IMR-90 (cell line): ENCODE measurements at regions not wholly inside any gene's neighbourhood (a gene's known extent, or its start where the extent isn't known, plus 50 kb on each side); places are given as distances from the start of the nearest gene placed in this dataset.

ENCODE experiments used
- ATAC-seq: fragments of 200-7000 bp; cut with Tn5 transposase; 2 replicates; pipeline ENCODE4 v1.9.1; 2020; ENCODE audit warnings: low read depth, mild to moderate bottlenecking, moderate library complexity
- BruUV-seq: library from RNA; stranded (reverse); fragments of 400-500 nt; replicated peaks from 2 replicates; lab custom pipeline; 2021; lab: Mats Ljungman, UMichigan
- CTCF ChIA-PET: fragments of 300-600 bp; formaldehyde crosslinking; extraction: SDS; loops from one replicate; lab custom pipeline; 2021; ENCODE audit warnings: antibody characterized with exemption; lab: Yijun Ruan, JAX
- POLR2A ChIA-PET: fragments of 300-600 bp; sonication (Branson Sonifier 250); formaldehyde crosslinking; loops from one replicate; lab custom pipeline; 2022; ENCODE audit warnings: antibody characterized with exemption; ENCODE audit not compliant: unreplicated experiment; lab: Charles Lee
- DNase-seq: peaks from one replicate; pipeline ENCODE4 v3.0.0; 2013
- H2AFZ ChIP-seq: replicated peaks from 2 replicates; pipeline ENCODE3; 2013; ENCODE audit warnings: low read length, mild to moderate bottlenecking; ENCODE audit not compliant: poor library complexity
- H2AK5ac ChIP-seq: 2 replicates; pipeline ENCODE4 v1.6.1; 2013; ENCODE audit warnings: low read depth, low read length, inconsistent platforms
- H2AK9ac ChIP-seq: replicated peaks from 2 replicates; pipeline ENCODE3; 2013; ENCODE audit warnings: mild to moderate bottlenecking, low read depth, low read length, moderate library complexity; ENCODE audit not compliant: poor library complexity
- H2BK120ac ChIP-seq: 2 replicates; pipeline ENCODE4 v1.6.1; 2013; ENCODE audit warnings: low read depth, low read length, inconsistent platforms
- H2BK15ac ChIP-seq: 3 replicates; pipeline ENCODE4 v1.6.1; 2013; ENCODE audit warnings: low read depth, low read length, inconsistent platforms
- H2BK20ac ChIP-seq: 2 replicates; pipeline ENCODE4 v1.6.1; 2013; ENCODE audit warnings: low read depth, mild to moderate bottlenecking, inconsistent platforms, low read length, moderate library complexity
- H2BK5ac ChIP-seq: 2 replicates; pipeline ENCODE4 v1.6.1; 2013; ENCODE audit warnings: mild to moderate bottlenecking, low read depth, low read length, inconsistent platforms; ENCODE audit not compliant: poor library complexity, severe bottlenecking
- H3K14ac ChIP-seq: replicated peaks from 2 replicates; pipeline ENCODE4 v1.6.1; 2013; ENCODE audit warnings: low read depth, low read length, inconsistent platforms
- H3K18ac ChIP-seq: 2 replicates; pipeline ENCODE4 v1.6.1; 2013; ENCODE audit warnings: low read depth, low read length, control low read depth
- H3K23ac ChIP-seq: 2 replicates; pipeline ENCODE4 v1.6.1; 2013; ENCODE audit warnings: low read depth, low read length, inconsistent platforms
- H3K27ac ChIP-seq: 2 replicates; pipeline ENCODE4 v1.5.1; 2013; ENCODE audit warnings: mild to moderate bottlenecking, control low read depth, low read length; ENCODE audit not compliant: insufficient read depth
- H3K27me3 ChIP-seq: 2 replicates; pipeline ENCODE4 v1.6.1; 2013; ENCODE audit warnings: low read length; ENCODE audit not compliant: control insufficient read depth, insufficient read depth
- H3K36me3 ChIP-seq: 2 replicates; pipeline ENCODE4 v1.6.1; 2013; ENCODE audit warnings: low read length, mixed read lengths; ENCODE audit not compliant: control insufficient read depth, insufficient read depth
- H3K4ac ChIP-seq: 2 replicates; pipeline ENCODE4 v1.6.1; 2013; ENCODE audit warnings: low read depth, low read length, inconsistent platforms
- H3K4me1 ChIP-seq: 2 replicates; pipeline ENCODE4 v1.6.1; 2013; ENCODE audit warnings: low read length, mixed read lengths; ENCODE audit not compliant: control insufficient read depth, insufficient read depth
- H3K4me2 ChIP-seq: 2 replicates; pipeline ENCODE4 v1.6.1; 2013; ENCODE audit warnings: low read depth, mild to moderate bottlenecking, control low read depth, low read length, moderate library complexity
- H3K4me3 ChIP-seq: 2 replicates; pipeline ENCODE4 v1.5.1; 2013; ENCODE audit warnings: low read depth, mild to moderate bottlenecking, control low read depth, low read length, moderate library complexity; ENCODE audit not compliant: insufficient read depth
- H3K56ac ChIP-seq: 2 replicates; pipeline ENCODE4 v1.6.1; 2013; ENCODE audit warnings: low read length, inconsistent platforms; ENCODE audit not compliant: insufficient read depth; ENCODE audit errors: extremely low read depth
- H3K79me1 ChIP-seq, 2 experiments: 2 replicates each; pipeline ENCODE4 v1.6.1; 2013; ENCODE audit warnings: low read length in 2 of 2, inconsistent platforms in 1 of 2, low read depth in 1 of 2
- H3K9ac ChIP-seq: 2 replicates; pipeline ENCODE4 v1.6.1; 2013; ENCODE audit warnings: low read depth, low read length, control low read depth
- H3K9me1 ChIP-seq: 2 replicates; pipeline ENCODE4 v1.6.1; 2013; ENCODE audit warnings: low read length, inconsistent platforms; ENCODE audit not compliant: insufficient read depth
- H3K9me3 ChIP-seq: 2 replicates; pipeline ENCODE4 v1.6.1; 2013; ENCODE audit warnings: low read length; ENCODE audit not compliant: control insufficient read depth, insufficient read depth
- H4K20me1 ChIP-seq: 2 replicates; pipeline ENCODE4 v1.6.1; 2013; ENCODE audit warnings: low read length, inconsistent platforms; ENCODE audit not compliant: insufficient read depth
- H4K5ac ChIP-seq: 2 replicates; pipeline ENCODE4 v1.6.1; 2013; ENCODE audit warnings: mild to moderate bottlenecking, low read depth, low read length, control low read depth
- H4K8ac ChIP-seq, 2 experiments: 2 replicates each; pipeline ENCODE4 v1.6.1; 2013; ENCODE audit warnings: low read depth in 2 of 2, low read length in 2 of 2, control low read depth in 1 of 2, inconsistent platforms in 1 of 2
- H4K91ac ChIP-seq: 2 replicates; pipeline ENCODE4 v1.6.1; 2013; ENCODE audit warnings: low read depth, low read length, inconsistent platforms; ENCODE audit not compliant: insufficient read depth
- BHLHE40 ChIP-seq: fragments of 150-350 bp; IDR thresholded peaks from 2 replicates; pipeline ENCODE4 v1.6.1; 2016; ENCODE audit warnings: mild to moderate bottlenecking, low read depth, low read length
- CEBPB ChIP-seq: IDR thresholded peaks from 2 replicates; pipeline ENCODE4 v1.6.1; 2012; ENCODE audit warnings: low read depth, low read length, improper control_type of control experiment
- CHD1 ChIP-seq: IDR thresholded peaks from 2 replicates; pipeline ENCODE4 v1.6.1; 2012; ENCODE audit warnings: low read depth, low read length, improper control_type of control experiment
- CTCF ChIP-seq: conservative IDR thresholded peaks from 2 replicates; pipeline ENCODE4 v1.5.1; 2012; ENCODE audit warnings: mild to moderate bottlenecking, low read depth, low read length, improper control_type of control experiment
- ELK1 ChIP-seq: fragments of 150-350 bp; IDR thresholded peaks from 2 replicates; pipeline ENCODE4 v1.6.1; 2016; ENCODE audit warnings: low read depth, mild to moderate bottlenecking, low read length, moderate library complexity, borderline replicate concordance
- FOS ChIP-seq: fragments of 150-350 bp; IDR thresholded peaks from 2 replicates; pipeline ENCODE4 v1.6.1; 2016; ENCODE audit warnings: low read depth, low read length
- MAFK ChIP-seq: IDR thresholded peaks from 2 replicates; pipeline ENCODE4 v1.6.1; 2012; ENCODE audit warnings: low read depth, low read length, improper control_type of control experiment
- MAZ ChIP-seq: IDR thresholded peaks from 2 replicates; pipeline ENCODE4 v1.6.1; 2012; ENCODE audit warnings: low read depth, mild to moderate bottlenecking, low read length, improper control_type of control experiment, moderate library complexity, borderline replicate concordance
- MXI1 ChIP-seq: IDR thresholded peaks from 2 replicates; pipeline ENCODE4 v1.6.1; 2012; ENCODE audit warnings: low read depth, mild to moderate bottlenecking, low read length, moderate library complexity, borderline replicate concordance
- NFE2L2 ChIP-seq: fragments of 150-350 bp; IDR thresholded peaks from 2 replicates; pipeline ENCODE4 v1.6.1; 2016; ENCODE audit warnings: low read depth, mild to moderate bottlenecking, low read length
- POLR2A ChIP-seq: IDR thresholded peaks from 2 replicates; pipeline ENCODE4 v1.6.1; 2012; ENCODE audit warnings: mild to moderate bottlenecking, low read depth, low read length
- RAD21 ChIP-seq: IDR thresholded peaks from 2 replicates; pipeline ENCODE4 v1.6.1; 2012; ENCODE audit warnings: low read length, improper control_type of control experiment
- RCOR1 ChIP-seq: IDR thresholded peaks from 2 replicates; pipeline ENCODE4 v1.6.1; 2012; ENCODE audit warnings: mild to moderate bottlenecking, low read length, improper control_type of control experiment; ENCODE audit not compliant: insufficient replicate concordance
- RFX5 ChIP-seq: IDR thresholded peaks from 2 replicates; pipeline ENCODE4 v1.8.0; 2012; ENCODE audit warnings: low read depth, mild to moderate bottlenecking, low read length, moderate library complexity
- SMC3 ChIP-seq: fragments of 150-350 bp; IDR thresholded peaks from 2 replicates; pipeline ENCODE4 v1.6.1; 2016; ENCODE audit warnings: low read depth, mild to moderate bottlenecking, antibody characterized with exemption, low read length, moderate library complexity
- USF2 ChIP-seq: fragments of 150-350 bp; IDR thresholded peaks from 2 replicates; pipeline ENCODE4 v1.6.1; 2017; ENCODE audit warnings: mild to moderate bottlenecking, antibody characterized with exemption, low read length, low read depth
- WGBS, 2 experiments: methylation state at CpG; one replicate each; pipeline versions ENCODE4 v1.1.5 to v1.1.7; 2013; ENCODE audit warnings: missing lambda C conversion rate in 2 of 2; ENCODE audit not compliant: insufficient read length in 1 of 2; ENCODE audit errors: extremely low coverage in 2 of 2; 5-methylcytosine and 5-hydroxymethylcytosine counted together
- dilution Hi-C: fragments of 300-500 bp; cut with HindIII; formaldehyde crosslinking; loops from one replicate; pipeline ENCODE4 v1.14.3; 2018; ENCODE audit warnings: low sequenced_read_pairs; ENCODE audit not compliant: unreplicated experiment
- in situ Hi-C: fragments of 300-500 bp; cut with MboI; formaldehyde crosslinking; loops from 3 replicates; pipeline ENCODE4 v1.14.3; 2019; ENCODE audit warnings: low sequenced_read_pairs, inconsistent platforms, mixed read lengths
- intact Hi-C: fragments of 100-400 bp; cut with micrococcal nuclease; formaldehyde crosslinking; loops from 2 replicates; pipeline ENCODE4 v1.10.0; 2022

GRCh38 chr4:8722556-8722955, 130.0 kb downstream of the CPZ start:
- Histone ChIP-seq H2BK15ac (no peak overlapping the region), H3K9me1 (no peaks in the 10 kb centered on the region), H4K20me1 (no peaks in the 10 kb centered on the region), H3K9me3 (no peaks in the 10 kb centered on the region), H4K5ac (no peak overlapping the region), H3K23ac (no peak overlapping the region), H2AFZ (no peak overlapping the region), H2BK5ac (no peak overlapping the region), H4K8ac (no peak overlapping the region), H3K56ac (no peak overlapping the region), H2AK9ac (no peak overlapping the region), H3K4me3 (no peak overlapping the region), H3K79me1 (no peaks in the 10 kb centered on the region), H3K4me1 (no peaks in the 10 kb centered on the region), H2AK5ac (no peak overlapping the region), H3K9ac (no peak overlapping the region), H3K18ac (no peak overlapping the region), H3K14ac (no peak overlapping the region), H2BK120ac (no peak overlapping the region), H3K36me3 (no peaks in the 10 kb centered on the region), H4K91ac (no peak overlapping the region), H2BK20ac (no peak overlapping the region), H3K27ac (no peak overlapping the region), H3K27me3 (peaks cover 2% of the 10 kb centered on the region; the same call in 1 of the 2 replicates), H3K4me2 (no peak overlapping the region), H3K4ac (no peak overlapping the region)
- no peak for TF ChIP-seq MXI1
- no peak for TF ChIP-seq USF2
- no peak for TF ChIP-seq CEBPB
- no peak for TF ChIP-seq MAFK
- no peak for TF ChIP-seq MAZ
- no peak for TF ChIP-seq RCOR1
- TF ChIP-seq FOS = no peak
- TF ChIP-seq BHLHE40 = no peak
- no peak for TF ChIP-seq SMC3
- TF ChIP-seq NFE2L2 = no peak
- no peak for TF ChIP-seq POLR2A
- TF ChIP-seq ELK1 = no peak
- TF ChIP-seq CHD1 = no peak
- TF ChIP-seq RFX5 = no peak
- no peak for TF ChIP-seq RAD21
- TF ChIP-seq CTCF = no peak
- dilution Hi-C loops = no loop called here
- no peak for ATAC-seq
- ChIA-PET CTCF (no interaction called here), POLR2A (no interaction called here)
- no peak for DNase-seq
- intact Hi-C loops = no loop called here
- in situ Hi-C loops = no loop called here
- WGBS, 2 experiments = no CpG with 5 or more reads among the region's 9 CpGs
- no TSS peak for BruUV-seq
